NCI-H1048 (cell line): ENCODE measurements at regions not wholly inside any gene's neighbourhood (a gene's known extent, or its start where the extent isn't known, plus 50 kb on each side); places are given as distances from the start of the nearest gene placed in this dataset.

Experiments
- DNase-seq: peaks from one replicate; lab custom pipeline; 2025; lab: John Stamatoyannopoulos, UW

DNA sequence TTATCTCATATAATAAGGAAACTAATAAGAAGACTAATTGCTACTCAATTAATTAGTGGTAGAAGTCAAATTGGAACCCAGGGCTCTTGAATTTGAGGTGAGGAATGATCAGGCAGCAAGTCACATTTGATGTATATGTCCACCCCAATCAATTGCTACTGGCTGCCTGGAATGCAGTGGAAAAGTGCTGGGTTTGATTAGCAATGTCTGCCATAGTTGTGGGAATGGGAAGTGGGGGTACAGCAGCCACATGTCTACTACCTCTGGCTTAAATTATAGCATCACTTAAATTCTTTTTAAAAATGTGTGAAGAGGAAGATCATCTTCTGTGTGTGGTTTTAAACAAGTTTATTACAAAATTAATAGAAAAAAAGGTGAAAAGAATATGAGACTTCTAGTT is 50.8 kb upstream of the NAV2 start:
- no peak for DNase-seq

DNA sequence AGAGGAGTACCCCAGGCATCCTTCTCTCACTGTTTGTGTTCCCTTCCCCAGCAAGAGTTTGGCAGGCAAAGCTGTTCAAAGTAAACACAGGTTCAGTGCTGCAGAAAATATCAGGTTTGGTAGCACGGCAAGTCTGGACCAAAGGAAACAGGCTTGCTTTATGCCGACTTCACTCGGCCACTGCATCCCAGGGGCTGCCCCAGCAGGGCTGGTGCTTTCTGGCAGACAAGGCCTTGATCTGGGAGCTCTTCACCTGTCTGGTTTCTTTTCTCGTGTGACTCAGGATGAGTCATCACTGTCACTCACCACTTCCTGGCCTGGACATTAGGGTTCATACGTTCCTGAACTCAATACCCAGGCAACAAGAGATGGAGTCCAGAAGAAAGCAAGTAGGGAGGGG is 52.6 kb upstream of the NAV2 start:
- no peak for DNase-seq

DNA sequence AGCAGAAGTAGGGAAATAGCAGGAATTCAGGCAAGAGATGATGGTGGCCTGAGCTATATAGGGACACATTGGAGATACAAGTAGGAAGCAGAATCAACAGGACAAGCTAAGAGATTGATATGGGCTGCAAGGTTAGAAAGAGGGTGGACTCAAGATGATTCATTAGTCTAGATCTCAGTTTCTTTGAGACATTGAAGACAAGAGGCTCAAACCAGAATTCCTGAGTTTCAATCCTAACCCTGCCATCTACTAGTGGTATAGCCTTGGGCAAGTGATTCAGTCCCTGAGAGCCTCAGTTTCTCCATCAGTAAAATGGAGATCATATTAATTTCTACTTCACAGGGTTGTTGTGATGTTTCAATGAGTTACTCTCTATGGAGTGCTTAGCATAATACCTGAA is 53.1 kb upstream of the NAV2 start:
- no peak for DNase-seq

DNA sequence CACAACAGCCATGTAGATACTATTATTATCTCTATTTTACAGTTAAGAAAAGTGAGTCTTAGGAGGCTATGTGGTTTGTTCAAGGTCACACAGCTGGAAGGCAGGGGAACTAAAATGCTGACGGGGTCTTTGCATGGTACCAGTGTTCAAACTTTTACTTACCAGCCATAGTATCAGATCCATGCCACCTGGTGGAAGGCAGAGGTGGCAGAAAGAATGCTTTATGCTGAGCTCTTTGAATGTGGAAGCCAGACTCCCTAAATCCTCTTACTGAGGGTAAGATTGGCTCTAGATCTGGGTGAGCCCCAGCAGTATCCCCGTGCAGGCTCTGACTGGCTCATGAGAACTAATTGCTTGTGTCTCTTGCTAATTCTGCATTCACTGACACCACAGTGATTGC is 54.3 kb upstream of the NAV2 start:
- no peak for DNase-seq

DNA sequence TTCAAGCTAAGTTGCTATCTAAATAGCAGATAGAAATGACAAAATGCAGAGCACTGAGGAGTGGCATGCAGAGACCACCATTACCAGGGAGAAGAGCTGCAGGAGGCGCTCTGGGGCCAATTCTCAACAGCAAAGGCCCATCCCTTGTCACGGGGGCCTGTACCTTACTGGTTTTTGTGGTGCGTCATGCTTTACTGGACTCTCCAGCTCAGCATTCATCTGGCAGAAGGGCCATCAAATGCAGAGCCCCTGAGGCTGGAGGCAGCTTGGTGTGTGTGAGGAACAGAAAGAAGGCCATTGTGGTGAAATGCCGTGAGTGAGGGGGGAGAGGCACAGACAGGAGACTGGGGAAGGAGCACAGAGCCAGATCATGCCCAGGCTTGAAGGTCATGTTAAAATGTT is 56.5 kb upstream of the NAV2 start:
- no peak for DNase-seq

DNA sequence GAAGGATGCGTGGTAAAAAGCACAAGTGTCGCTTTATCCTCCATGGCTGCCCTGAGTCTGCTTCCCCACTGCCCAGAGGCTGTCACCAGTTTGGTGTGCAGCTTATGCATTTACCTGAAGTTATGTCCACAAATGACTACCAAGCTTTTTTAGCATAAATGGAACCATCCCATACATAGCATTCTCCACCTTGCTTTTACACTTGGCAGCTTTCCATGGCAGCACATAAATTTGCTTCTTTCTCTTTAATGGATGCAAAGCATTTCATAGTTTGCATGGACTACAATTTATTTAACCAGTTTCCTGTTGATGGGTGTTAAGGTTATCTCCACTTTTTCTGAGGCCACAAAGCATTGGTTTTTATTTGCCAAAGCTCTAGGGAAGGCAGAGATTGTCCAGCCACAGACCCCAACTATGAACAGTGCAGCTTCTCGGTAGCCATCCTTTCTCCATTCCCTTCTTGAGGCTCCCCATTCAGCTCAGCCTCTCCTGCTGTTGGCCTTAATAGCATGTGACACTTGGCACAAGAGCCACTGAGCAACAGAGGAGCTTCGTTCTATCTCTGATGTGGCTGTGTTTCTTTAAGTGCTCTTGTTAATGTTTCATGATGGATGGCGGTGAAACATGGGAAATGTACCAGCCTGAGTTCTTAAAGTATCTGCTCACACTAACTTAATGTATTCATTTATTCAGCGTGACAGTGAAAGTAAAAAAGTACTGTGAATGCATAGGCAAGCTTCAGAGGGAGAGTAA is 59.8 kb upstream of the NAV2 start:
- peak; percentile 75 for DNase-seq

DNA sequence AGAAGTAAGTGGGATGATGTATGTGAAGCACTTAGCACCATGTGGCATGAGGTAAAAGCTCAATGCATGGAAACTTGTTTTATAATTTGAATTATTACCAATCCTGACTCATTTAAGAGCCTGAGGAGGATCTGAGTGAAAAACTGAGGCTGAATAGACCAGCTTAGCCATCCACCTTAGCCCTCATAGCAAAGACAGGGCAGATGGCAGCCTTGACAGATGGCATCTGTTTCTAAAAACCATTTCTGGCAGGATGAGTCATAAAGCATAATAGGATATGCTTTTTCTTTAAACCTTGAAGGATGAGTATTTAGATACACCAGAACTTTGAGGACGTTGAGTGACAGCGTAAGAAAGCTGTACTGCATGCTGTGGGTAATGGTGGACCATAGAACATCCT is 61.0 kb upstream of the NAV2 start:
- DNase-seq = no peak

DNA sequence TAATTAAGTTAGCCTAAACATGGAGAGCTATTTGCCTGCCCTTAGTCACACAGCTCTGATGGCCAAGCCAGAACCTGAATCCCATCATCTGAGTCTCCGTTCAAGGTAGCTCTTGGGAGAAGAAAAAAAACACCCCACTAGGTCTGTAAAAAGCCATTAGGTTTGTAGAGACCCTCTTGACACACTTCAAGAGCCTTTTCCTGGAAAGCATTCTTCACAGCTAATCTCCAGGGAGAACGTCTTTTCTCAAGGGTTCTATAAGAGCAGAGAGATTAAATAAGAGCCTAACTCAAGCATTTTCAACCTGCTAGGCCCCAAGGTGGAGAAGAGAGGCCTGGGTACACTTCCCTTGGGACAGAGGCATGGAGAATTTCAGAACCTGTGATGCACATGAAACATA is 61.6 kb upstream of the NAV2 start:
- DNase-seq = no peak

DNA sequence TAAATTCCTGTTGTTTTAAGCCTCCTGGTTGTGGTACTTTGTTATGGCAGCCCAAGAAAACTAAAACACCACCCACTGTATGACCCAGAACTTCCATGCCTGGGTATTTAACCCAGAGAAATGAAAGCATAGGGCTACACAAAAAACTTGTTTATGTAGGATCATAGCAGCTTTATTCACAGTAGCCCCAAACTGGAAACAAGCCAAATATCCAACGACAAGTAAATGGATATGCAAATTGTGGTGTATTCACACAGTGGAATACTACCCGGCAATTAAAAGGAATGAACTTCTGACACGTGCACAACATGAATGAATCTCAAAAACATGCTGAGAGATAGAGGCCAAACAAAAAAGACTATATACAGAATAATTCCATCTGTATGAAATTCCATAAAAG is 62.2 kb upstream of the NAV2 start:
- DNase-seq = peak; percentile 27

DNA sequence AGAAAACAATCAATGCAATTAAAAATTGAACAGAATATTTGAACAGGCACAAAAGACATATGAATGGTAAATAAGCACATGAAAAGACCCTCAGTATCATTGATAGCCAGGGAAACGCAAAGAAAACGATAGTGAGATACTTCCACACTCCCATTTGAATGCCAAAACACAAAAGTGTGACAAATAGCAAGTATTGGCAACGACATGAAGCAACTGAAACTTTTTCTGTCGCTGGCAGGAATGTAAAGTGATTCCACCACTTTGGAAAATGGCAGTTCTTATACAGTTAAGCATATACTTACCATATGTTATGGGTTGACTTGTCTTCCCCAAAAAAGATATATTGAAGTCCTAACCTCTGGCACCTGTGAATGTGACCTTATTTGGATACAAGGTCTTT is 62.9 kb upstream of the NAV2 start:
- DNase-seq = no peak

DNA sequence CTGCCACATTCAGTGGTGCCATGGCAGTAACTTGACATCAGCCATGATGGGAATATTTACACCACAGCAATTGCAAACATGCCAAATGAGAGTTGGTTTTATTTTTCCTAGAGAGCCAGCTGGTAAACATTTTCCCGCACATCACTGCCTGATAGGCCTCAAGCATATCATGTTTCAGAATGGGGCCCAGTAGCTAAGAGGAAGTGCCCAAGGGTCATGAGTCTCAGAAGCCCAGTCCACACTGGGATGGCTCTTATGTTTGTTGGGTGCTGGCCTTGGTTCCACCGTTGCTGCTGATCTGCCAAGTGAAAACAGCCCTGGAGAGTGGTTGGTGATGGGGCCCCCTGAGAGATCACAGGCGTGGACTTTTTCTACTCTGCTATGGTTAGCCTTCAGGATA is 64.3 kb upstream of the NAV2 start:
- no peak for DNase-seq

DNA sequence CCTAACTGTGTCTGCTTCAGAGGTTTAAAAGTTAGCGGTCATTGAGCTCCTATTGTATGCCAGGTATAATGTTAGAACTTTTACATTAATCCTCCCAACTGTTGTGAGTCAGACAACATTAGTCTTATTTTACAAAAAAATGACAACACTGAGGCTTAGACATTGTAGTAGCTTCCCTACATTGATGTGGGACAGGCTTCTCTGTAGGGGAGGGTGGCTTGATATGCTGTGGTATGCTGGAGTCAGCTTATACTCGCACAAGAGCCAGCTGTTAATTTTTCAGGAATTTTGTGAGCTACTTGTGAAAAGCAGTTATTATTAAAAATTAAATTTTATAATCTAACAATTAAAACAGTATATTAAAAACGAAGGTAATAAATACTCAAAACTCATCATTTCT is 64.8 kb upstream of the NAV2 start:
- no peak for DNase-seq

DNA sequence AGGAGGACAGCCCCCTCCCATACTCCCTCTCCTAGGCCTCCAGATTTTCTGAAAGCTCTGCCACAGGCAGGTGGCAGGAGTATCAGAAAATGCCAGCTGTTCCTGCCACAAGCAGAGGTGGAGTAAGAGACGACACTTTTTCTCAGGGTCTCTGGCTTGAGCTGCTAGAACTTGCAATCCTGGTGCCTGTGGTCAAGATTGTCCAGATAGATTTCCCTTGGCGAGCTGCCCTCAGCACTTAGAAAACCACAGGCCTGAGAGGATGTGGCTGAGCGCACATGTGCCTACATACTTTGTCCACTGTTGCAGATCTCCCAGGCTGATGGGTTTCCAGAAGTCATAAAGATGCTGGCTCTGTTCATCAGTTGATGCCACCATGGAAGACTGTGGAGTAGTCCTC is 65.7 kb upstream of the NAV2 start:
- no peak for DNase-seq

DNA sequence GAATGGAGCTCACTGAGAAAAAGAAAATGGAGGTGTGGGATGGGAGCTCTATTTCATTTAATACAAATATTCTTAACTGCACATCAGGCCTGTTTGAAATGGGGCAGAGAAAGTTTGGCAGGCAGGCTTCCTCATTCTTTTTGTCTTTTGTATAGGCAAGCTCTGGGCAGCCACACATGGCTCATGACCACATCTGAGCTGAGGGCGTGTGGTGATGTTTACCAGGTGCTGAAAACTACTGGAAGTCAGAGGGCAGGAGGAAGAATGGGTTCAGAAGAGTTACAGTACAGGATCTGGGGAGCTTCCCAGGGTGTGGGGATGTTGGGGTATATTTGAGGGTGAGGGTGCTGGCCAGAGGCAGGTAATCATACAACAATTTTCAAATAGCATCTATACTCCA is 66.3 kb upstream of the NAV2 start:
- DNase-seq = no peak

DNA sequence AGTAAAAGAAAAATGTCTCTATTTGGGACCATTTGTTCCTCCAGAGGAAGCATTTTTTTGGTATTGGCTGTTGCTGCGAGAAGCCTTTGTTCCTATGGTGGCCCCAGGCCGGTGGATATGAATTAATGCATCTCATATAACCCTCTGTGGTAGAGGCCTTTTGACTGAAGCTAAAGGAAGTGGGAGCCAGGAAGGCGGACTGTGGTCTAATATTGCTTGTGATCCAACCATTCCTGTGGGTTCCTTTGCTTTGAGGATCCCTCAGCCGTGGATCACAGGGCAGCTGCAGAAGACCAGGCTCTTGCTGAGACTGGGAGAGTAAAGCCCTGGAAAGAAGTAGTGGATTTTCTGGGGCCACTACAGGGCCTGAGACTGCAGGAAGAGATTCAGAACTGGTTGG is 68.3 kb upstream of the NAV2 start:
- DNase-seq = no peak

DNA sequence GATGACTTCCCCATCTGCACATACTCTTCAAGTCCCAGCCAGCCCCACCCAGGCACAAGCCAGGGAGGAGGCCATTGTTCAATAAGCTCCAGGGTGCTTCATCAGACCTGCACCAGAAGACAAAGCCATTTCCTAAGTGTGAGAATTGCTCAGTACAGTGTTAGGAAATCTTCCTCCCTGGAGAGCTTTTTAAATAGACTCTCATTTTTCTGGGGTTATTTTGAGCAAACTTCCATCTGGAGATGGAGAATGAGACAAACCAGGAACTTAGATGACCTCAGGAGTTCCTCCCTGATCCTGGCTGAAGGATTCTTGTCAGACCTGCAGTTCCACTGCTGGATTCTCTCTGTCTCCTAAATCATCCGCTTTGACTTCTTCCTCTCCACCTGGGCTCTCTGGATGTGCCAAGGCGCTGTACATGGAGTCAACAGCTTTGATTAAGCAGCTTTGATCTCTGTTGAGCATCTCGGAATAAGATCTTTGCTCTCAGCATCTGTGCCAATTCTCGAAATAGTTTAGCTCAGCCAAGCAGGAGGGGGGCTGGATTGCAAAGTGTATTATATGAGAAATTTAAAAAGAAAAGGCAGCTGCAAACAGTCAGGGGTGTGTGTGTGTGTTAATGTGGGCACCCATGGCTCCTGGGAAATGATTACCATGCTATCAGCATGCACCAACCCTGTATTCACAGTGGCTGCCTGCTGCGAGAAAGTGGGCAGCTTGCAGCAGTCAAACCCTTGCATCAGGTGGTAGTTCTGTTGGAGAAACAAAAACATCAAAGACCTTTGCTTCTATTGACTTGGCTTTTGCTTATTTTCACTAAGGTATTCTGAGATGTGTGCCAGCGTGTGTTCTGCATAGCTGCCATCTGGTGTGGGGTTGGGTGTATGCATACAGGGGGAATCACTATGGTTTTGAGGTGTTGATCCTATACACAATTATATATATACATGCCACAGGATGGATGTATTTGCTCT is 70.2 kb upstream of the NAV2 start:
- no peak for DNase-seq

DNA sequence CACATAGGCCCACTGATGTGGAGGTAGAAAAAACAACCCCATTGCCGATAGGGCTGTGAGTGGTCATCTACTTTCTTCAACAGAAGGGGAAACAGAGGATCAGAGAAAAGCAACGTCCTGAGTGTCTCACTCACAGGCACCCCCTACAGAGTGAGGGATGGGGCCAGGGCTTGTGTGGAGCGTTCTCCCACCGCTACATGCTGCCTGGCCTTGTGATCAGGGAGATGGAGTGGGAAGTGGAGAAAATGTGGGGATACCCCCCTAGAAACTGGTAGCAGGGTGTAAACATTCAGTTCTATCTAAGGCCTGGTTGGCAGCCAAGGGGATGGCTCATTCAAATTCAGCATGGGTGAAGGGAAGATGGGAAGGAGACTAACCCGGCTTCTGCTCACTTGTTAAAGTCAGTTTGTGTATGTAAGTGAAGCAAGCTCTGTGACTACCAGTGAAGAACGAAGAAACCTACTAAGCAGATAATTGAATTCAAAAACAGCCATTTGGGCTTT is 73.0 kb upstream of the NAV2 start:
- DNase-seq = no peak

DNA sequence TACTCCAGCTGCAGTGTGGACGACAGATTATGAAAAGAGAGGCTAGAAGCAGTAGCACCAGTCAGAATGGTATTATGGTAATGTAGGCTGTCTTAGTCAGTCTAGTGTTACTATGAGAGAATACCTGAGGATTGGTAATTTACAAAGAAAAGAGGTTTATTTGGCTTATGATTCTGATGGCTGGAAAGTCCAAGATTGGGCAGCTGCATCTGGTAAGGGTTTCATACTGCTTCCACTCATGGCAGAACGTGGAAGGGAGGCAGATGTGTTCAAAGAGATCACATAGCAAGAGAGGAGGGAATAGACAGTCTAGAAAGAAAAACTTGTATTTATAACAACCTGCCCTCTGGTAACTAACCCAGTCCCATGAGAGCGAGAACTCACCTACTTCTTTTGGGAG is 77.3 kb upstream of the NAV2 start:
- DNase-seq = no peak

DNA sequence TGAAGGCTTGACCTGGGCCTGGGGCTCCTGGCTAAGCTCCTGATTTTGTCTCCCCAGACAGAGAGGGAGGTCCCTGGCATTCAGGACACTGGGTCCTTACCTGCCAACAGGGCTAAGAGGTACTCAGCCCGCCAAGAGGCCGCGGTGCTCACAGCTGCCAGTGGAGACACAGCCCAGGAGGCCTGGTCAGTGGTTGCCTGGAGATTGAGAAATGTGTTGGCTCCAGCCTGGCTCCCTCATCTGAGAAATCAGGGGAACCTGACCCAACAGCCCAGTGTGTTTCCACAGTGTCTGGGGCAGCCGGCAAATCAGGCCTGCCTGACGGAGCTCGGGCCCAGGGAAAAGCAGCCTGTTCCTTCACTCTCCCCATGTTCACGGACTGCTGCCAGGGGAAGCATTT is 79.4 kb upstream of the NAV2 start:
- DNase-seq = no peak

DNA sequence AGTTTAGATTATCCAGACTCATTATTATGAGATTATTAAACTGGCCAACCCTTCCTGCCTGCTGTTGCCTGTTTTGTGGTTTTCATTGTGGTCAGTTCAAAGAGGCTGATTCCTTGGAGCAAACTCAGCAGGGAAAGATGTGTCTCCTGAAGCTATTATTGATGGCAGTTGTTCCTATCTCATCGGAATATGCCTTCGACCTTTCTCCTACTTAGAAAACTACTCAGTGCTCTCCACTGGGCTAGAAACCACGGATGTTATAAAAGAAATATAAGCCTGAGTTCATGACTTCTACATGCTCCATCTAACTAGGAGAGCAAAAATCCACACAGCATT is 80.2 kb upstream of the NAV2 start:
- DNase-seq = no peak

DNA sequence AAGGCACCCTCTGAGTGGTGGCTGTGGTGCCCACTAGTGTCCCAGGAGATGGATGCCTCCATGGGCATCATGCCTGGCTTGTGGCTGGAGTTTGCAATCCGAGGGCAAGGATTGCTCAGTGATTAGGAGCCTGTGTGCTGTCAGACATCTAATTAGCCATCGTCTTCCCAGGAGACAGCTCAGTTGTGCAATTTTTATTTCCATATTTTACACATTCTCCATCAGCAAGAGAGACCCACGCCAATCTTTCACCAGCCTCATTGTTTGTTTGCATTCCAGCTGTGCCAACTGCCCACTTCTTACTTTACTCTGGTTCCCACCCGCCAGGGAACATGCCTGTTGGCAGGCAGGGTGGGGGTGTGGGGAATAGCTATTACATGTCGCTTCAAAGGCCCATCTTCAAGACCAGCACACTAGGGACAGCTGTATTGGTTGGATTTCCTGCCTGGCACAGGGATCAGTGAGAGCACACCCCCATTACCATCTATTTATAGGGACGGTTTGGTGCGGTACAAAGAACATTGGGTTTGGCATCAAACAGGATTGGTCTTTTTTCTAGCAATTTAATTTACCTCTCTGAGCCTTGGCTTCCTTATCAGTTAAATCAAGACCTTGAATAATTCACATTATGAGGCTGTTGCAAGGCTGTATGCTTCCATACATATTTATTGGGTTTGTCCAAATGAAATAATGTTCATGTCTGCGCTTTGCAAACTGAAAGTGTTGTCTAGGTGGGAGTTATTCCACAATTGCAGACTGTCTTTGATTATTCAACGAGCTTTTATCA is 80.7 kb upstream of the NAV2 start:
- DNase-seq = no peak

DNA sequence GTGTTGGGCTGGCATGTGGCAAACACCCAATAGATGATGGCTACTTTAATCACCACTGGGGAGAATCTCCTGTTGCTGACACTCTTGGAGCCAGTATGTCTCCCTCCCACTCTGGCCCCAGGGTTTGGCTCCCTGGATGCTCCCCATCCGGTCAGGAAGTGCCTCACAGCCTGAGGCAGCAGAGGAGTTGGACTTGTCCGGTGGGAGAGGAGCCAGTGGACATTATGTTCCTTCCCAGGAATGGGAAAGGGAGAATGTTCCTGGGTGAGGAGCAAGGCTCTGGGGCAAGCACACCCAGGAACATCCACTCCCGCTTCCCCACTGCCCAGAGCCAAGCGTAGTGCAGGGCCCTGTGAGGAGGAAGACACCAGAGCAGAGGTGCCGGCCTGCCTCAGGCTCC is 84.6 kb upstream of the NAV2 start:
- DNase-seq = no peak

DNA sequence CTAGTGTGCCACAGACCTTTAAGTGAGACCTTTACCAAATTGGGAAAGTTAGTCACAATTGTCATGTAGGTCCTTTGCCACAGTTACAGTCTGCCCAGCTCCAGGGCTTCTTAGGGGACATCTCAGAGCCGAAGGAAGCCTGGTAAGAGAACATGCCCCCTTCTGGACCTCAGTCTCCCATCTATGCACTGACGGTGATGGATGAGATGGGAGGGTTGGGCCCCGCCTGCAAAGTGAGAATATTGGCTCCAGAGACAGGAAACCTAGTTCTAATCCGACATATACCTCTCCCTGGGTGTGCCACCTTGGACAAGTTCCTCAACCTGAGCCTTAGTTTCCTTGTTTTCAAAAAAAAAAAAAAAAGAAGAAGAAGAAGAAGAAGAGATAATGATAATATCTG is 85.1 kb upstream of the NAV2 start:
- no peak for DNase-seq
